ENCODE measurements at regions not wholly inside any gene's neighbourhood (a gene's known extent, or its start where the extent isn't known, plus 50 kb on each side); places are given as distances from the start of the nearest gene placed in this dataset.

DNA sequence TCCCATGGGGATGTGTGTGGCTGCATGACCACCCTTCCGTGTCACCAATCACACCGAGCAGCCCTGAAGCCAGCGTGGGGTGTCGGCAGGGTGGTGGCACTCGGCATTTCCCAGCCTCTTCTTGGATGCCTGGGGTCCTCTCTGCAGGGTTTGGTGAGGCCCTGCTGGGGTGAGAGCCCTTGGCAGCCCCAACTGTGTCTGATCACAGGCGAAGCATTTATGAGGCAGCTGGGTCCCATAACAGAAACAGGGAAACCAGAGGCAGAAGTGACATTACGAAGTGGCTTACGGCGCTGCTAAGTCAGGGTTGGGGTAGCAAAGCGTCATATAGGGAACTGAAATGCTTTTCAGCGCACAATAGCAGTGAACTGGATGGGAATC is 92.3 kb upstream of the SEPTIN5 start:
- Histone ChIP-seq H3K4me2 (replicated peaks; ENCODE audit: low read depth, low read length, poor library complexity, severe bottlenecking) (peak overlapping the region; percentile 73), H3K4me1 (ENCODE audit: control insufficient read depth in 2 of 2, insufficient read depth in 2 of 2, low read length in 2 of 2) (peaks cover 35 to 49% of the 10 kb centered on the region in 2 donors), H4K20me1 (ENCODE audit: control insufficient read depth, insufficient read depth, low read length, poor library complexity, severe bottlenecking) (no peaks in the 10 kb centered on the region), H3K79me2 (ENCODE audit: control insufficient read depth, insufficient read depth, low read length) (no peaks in the 10 kb centered on the region), H3K9ac (ENCODE audit: low read length) (peak overlapping the region; percentile 41), H3K27me3 (replicated peaks in 1 of 4; ENCODE audit: control extremely low read depth in 1 of 4, control insufficient read depth in 3 of 4, insufficient read depth in 4 of 4, low read length in 3 of 4) (peaks cover 0 to 24% (median 4%) of the 10 kb centered on the region in 4 experiments), H3K27ac (ENCODE audit: low read length in 2 of 2) (peak overlapping the region; percentile 21 to 34), H3K36me3 (replicated peaks in 1 of 2; ENCODE audit: control extremely low read depth in 1 of 2, control insufficient read depth in 1 of 2, extremely low read depth in 1 of 2, insufficient read depth in 2 of 2, low read length in 1 of 2) (no peaks in the 10 kb centered on the region), H3K4me3 (ENCODE audit: control extremely low read depth in 1 of 5, extremely low read depth in 1 of 5, insufficient read depth in 1 of 5, low read depth in 2 of 5, low read length in 4 of 5) (peak overlapping the region in 3 of 5 experiments; percentile 32 to 47 (median 34)), H3K9me3 (ENCODE audit: control extremely low read depth in 1 of 3, control insufficient read depth in 2 of 3, insufficient read depth in 1 of 3, low read length in 2 of 3) (no peaks in the 10 kb centered on the region), H2AFZ (ENCODE audit: insufficient read depth, low read depth, low read length, poor library complexity, severe bottlenecking) (peak overlapping the region; percentile 54)
- peak overlapping the region; percentile 70 for H3K27ac Mint-ChIP-seq
- POLR2A ChIA-PET = no interaction called here
- no peak for TF ChIP-seq EZH2 (IDR thresholded peaks at IDR 0.05; ENCODE audit: borderline replicate concordance, insufficient read depth, low read depth, low read length, poor library complexity, severe bottlenecking)
- TF ChIP-seq, protein P1, sequence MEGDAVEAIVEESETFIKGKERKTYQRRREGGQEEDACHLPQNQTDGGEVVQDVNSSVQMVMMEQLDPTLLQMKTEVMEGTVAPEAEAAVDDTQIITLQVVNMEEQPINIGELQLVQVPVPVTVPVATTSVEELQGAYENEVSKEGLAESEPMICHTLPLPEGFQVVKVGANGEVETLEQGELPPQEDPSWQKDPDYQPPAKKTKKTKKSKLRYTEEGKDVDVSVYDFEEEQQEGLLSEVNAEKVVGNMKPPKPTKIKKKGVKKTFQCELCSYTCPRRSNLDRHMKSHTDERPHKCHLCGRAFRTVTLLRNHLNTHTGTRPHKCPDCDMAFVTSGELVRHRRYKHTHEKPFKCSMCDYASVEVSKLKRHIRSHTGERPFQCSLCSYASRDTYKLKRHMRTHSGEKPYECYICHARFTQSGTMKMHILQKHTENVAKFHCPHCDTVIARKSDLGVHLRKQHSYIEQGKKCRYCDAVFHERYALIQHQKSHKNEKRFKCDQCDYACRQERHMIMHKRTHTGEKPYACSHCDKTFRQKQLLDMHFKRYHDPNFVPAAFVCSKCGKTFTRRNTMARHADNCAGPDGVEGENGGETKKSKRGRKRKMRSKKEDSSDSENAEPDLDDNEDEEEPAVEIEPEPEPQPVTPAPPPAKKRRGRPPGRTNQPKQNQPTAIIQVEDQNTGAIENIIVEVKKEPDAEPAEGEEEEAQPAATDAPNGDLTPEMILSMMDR (IDR thresholded peaks at IDR 0.05) = no peak
- no peaks in the 10 kb centered on the region for H3K9me3 Mint-ChIP-seq (ENCODE audit: insufficient read depth)
- intact Hi-C loops (cut with micrococcal nuclease) = loop anchor here (1.0 to 5.0 kb wide), 4 partner anchors 143 to 478 kb away; partner anchors contain the start of genes CDC45, ESS2, SLC25A1 and UFD1
- peak; percentile 85 for ATAC-seq (ENCODE audit: low read depth)
- DNase-seq = peak; percentile 82
- H3K4me1 Mint-ChIP-seq = peaks cover 44% of the 10 kb centered on the region
- H3K27me3 Mint-ChIP-seq = peaks cover 28% of the 10 kb centered on the region
- 6% methylated on average over 11 of the region's 11 CpGs for WGBS (ENCODE audit: insufficient coverage)
- CTCF ChIA-PET = interaction anchor here (0.5 to 1.0 kb wide), 2 partner anchors 12 to 142 kb away, joined by 3 read pairs; partner anchors contain the start of genes CDC45 and UFD1
- peak overlapping the region; percentile 89 for H3K4me3 Mint-ChIP-seq

DNA sequence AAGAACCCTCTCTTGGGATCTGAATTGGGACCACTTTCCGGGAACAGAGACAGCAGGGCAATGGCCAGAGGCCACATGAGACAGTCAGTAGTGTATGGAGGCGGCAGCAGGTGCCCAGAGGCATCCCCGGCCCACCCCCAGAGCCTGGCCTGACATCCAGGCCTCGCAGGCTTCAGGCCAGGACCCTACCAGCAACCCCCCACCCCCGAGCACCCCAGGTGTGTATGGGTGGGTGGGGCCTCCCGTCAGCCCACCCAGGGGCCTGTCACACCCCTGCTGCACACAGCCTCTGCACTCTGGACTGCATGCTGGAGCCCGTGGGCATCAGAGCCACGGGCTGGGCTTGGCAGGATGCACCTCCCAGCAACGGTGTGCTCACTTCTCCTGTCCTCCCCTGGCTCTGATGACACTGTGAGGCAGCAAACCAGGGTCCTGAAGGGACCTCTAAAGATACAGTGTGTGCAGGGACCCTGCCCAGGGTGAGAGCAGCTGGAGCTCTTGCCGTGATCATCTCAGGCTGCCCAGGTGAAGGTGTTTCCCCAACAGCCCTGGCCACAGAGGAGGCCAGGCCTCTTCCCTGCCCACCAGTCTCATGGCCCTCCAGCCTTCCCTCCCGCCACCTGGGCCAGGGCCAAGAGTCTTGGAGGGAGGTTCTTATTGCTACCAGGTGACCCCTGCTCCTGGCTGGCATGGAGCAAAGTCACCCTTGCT is 88.8 kb upstream of the SEPTIN5 start:
- 91% methylated on average over 10 of the region's 11 CpGs for WGBS (ENCODE audit: insufficient coverage)
- intact Hi-C loops (cut with micrococcal nuclease) = no loop called here
- peaks cover 0 to 26% (median 3%) of the 10 kb centered on the region in 4 experiments for H3K27me3 ChIP-seq (replicated peaks in 1 of 4; ENCODE audit: control extremely low read depth in 1 of 4, control insufficient read depth in 3 of 4, insufficient read depth in 4 of 4, low read length in 3 of 4)
- ChIA-PET POLR2A (no interaction called here), CTCF (no interaction called here)
- no peak overlapping the region for H2AFZ ChIP-seq (ENCODE audit: insufficient read depth, low read depth, low read length, poor library complexity, severe bottlenecking)
- H3K27ac ChIP-seq (ENCODE audit: low read length in 2 of 2) = no peak overlapping the region
- H3K9ac ChIP-seq (ENCODE audit: low read length) = no peak overlapping the region
- peaks cover 28% of the 10 kb centered on the region for H3K4me1 Mint-ChIP-seq
- DNase-seq (no peak), ATAC-seq (ENCODE audit: low read depth) (no peak)
- peaks cover 38% of the 10 kb centered on the region for H3K27me3 Mint-ChIP-seq
- H3K27ac Mint-ChIP-seq = peak overlapping the region; percentile 53
- H3K79me2 ChIP-seq (ENCODE audit: control insufficient read depth, insufficient read depth, low read length) = no peaks in the 10 kb centered on the region
- no peaks in the 10 kb centered on the region for H3K36me3 ChIP-seq (replicated peaks in 1 of 2; ENCODE audit: control extremely low read depth in 1 of 2, control insufficient read depth in 1 of 2, extremely low read depth in 1 of 2, insufficient read depth in 2 of 2, low read length in 1 of 2)
- H3K4me3 Mint-ChIP-seq = no peak overlapping the region
- no peaks in the 10 kb centered on the region for H4K20me1 ChIP-seq (ENCODE audit: control insufficient read depth, insufficient read depth, low read length, poor library complexity, severe bottlenecking)
- no peak overlapping the region for H3K4me3 ChIP-seq (ENCODE audit: control extremely low read depth in 1 of 5, extremely low read depth in 1 of 5, insufficient read depth in 1 of 5, low read depth in 2 of 5, low read length in 4 of 5)
- H3K9me3 Mint-ChIP-seq (ENCODE audit: insufficient read depth) = no peaks in the 10 kb centered on the region
- H3K9me3 ChIP-seq (ENCODE audit: control extremely low read depth in 1 of 3, control insufficient read depth in 2 of 3, insufficient read depth in 1 of 3, low read length in 2 of 3) = no peaks in the 10 kb centered on the region
- TF ChIP-seq EZH2 (IDR thresholded peaks at IDR 0.05; ENCODE audit: borderline replicate concordance, insufficient read depth, low read depth, low read length, poor library complexity, severe bottlenecking) = no peak
- TF ChIP-seq, protein P1 (IDR thresholded peaks at IDR 0.05) = no peak
- H3K4me1 ChIP-seq (ENCODE audit: control insufficient read depth in 2 of 2, insufficient read depth in 2 of 2, low read length in 2 of 2) = peaks cover 20 to 27% of the 10 kb centered on the region in 2 donors
- no peak overlapping the region for H3K4me2 ChIP-seq (replicated peaks; ENCODE audit: low read depth, low read length, poor library complexity, severe bottlenecking)
